GM18951 (cell line): ENCODE measurements at regions not wholly inside any gene's neighbourhood (a gene's known extent, or its start where the extent isn't known, plus 50 kb on each side); places are given as distances from the start of the nearest gene placed in this dataset.
"Not testable (repeated sequence)": the region's sequence is repeated elsewhere in the genome, so short reads cannot be mapped to it uniquely, and the experiment has no call there.

Experiments
- POLR2A ChIP-seq: IDR thresholded peaks from 4 replicates; pipeline ENCODE4 v1.6.1; 2011; ENCODE audit warnings: mild to moderate bottlenecking; ENCODE audit not compliant: insufficient read length, insufficient read depth; ENCODE audit errors: extremely low read depth
- in situ Hi-C: fragments of 300-500 bp; cut with MboI; formaldehyde crosslinking; loops from one replicate; pipeline ENCODE4 v1.12.0; 2022; ENCODE audit warnings: low sequenced_read_pairs, mixed read lengths, inconsistent platforms; ENCODE audit not compliant: unreplicated experiment

DNA sequence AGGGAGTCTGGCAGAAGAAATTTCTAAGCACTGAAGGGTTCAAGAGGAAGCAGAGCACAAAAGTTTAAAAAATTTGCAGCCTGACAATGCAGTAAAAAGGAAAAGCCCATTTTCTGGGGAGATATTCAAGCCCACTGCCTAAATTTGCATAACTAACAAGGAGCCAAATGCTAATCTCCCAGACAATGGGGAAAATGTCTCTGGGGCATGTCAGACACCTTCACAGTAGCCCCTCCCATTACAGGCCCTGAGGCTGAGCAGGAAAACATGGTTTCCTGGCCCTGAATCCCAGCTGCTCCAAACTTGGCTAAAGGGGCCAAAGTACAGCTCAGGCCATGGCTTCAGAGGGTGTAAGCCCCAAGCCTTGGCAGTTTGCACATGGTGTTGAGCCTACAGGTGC is 908.5 kb upstream of the MANEA start:
- in situ Hi-C loops = no loop called here
- TF ChIP-seq POLR2A = no peak

DNA sequence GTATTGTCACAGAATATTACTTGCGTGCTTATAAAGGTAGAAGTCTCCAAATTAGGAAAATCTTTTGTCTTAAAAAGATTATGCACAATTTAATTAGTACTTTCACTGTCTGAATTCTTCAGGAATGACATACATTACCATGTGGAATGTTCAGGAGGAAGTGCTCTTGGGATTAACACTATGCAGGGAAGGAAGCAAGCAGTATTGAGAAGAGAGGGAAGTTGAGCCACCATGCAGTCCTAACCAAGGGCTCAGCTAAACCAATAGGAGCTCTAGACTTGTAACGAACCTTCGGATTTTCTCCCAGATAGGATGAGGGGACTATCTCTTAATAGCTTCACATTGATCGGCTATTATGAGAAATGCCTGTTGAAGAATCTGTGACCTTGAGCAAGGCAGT is 918.4 kb upstream of the MANEA start:
- in situ Hi-C loops = no loop called here
- TF ChIP-seq POLR2A = no peak

DNA sequence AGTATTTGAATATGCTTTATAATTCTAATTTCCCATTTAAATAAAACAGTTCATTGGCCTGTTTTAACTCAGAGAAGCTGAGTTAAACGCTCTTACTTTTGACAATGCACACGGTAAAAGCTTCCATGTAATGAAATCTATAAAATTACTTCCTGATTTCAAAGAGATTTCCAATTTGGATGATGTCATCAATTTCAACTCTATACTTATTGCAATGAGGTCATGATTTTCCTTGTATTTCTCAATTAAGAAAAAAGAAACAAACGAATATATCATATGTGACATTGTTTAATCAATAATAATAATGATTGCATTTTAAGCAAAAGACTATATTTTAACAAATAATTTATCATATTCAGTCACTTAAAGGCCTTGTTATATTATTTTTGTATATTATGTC is 926.1 kb upstream of the MANEA start:
- in situ Hi-C loops = no loop called here
- no peak for TF ChIP-seq POLR2A

DNA sequence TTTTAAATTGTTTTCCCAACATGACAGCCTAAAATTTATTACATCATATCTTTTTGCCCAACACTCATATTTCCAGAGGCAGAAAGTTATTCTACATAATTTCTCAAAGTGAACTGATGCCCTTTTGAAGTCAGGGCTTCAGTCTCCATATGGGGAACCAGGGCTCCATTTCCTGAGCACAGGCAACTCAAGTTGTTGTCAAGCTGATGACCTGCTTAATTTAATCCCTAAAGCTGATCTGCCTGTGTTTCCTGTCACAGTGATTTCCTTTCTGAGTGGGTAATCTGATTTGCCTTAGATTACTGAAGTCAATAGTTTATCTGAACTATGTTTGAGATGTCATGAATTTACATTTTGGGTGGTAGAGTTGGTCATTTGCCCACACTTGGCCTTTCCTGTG is 932.1 kb upstream of the MANEA start:
- in situ Hi-C loops = no loop called here
- no peak for TF ChIP-seq POLR2A

DNA sequence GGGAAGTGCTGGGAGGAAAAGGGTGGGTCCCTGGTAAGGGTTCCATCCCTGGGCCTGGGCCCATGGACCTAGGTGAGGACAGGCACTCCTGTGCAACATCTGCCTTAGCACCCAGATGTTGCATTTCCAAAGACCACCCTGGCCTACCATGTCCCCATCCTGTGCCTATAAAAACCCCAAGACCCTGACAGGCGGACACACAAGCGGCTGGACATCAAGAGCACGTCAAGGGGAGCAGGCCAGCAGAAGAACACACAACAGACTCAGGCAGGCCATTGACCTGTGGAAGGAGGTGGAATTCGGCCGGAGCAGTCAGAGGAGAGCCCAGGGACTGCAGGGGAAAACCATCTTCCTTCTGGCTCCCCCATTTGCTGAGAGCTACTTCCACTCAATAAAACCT is 937.8 kb upstream of the MANEA start:
- no peak for TF ChIP-seq POLR2A
- in situ Hi-C loops = no loop called here

DNA sequence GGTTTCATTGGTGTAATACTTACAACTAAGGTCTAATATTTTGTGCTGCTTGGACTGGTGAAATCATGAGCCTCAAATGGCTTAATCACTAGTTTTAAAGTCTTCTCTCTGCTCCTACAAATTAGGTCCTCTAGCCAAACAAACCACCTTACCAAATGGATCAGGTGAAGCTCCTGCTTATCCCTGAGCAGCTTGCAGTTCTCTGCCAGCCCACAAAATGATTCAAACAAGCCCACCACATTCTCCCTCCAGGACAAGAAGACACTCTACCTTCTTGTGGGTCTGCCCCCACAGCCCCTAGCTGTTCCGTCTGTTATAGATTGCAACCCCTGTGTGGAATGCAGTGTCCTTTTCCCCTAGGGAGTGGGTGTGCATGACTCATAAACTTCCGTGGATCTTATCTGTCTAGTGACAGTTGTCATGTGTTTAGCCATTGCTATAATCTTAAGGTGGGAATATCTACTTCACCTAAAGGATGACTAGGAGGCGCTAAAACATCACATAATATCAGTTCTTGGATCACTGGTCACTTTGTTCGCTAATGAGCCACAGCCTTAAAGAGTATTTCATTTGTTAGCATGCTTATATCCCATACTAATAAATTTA is 940.5 kb upstream of the MANEA start:
- TF ChIP-seq POLR2A = no peak
- in situ Hi-C loops = no loop called here

DNA sequence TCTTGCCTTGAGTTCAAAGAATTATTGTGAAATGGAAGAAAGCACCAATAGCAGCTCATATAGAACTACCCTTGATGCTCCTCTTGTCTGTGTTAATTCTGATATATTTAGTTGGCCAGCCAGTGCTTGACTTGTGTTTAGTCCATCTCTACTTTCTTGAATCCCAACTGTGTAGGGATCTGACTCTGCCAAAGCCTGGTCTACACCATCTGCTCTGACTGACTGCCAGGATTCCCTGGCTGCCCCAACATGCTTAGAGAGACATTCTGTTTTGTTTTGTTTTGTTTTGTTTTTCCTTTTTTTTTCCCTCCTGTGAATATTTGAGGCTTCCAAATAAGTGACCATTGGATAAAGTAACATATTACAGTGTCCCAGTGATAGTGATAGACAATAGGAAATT is 953.7 kb upstream of the MANEA start:
- no peak for TF ChIP-seq POLR2A
- in situ Hi-C loops = no loop called here

DNA sequence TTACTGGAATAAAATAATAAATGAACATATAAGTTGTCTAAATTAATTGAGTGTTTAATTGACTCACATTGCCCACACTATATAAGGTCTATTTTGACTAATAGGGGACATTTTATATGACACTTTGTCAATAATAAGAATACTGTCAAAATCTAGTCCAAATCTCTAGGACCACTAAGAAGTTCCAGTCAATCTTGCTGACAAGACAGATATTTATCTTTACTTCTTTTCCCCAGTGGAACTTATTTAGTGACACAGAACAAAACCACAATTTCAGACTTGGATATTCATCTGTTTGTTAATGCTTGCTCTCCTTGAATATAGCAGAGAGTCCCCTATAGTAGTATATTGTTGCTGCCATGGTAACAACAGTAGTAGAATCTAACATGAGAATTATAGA is 954.6 kb upstream of the MANEA start:
- in situ Hi-C loops = no loop called here

DNA sequence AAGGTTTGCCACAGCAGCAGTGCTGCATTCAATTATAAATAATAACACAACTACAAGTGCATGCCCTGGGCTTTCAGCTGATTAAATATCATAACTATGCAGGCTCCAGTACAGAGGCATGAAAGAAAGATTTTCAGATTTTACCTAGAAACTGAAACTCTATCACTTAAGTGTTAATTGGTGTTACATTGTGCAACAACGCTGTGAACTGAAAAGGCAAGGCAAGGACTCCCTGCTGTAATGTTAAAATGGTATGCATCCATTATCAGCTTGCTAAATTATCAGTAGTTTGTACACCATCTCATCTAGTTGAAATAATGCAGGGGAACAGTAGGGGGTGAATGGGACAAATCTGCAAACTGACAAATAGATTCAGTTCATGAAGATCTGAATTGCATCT is 976.7 kb upstream of the MANEA start:
- TF ChIP-seq POLR2A = no peak
- in situ Hi-C loops = no loop called here

More for the DNA sequence above, 954.6 kb upstream of the MANEA start:
- no peak for TF ChIP-seq POLR2A

DNA sequence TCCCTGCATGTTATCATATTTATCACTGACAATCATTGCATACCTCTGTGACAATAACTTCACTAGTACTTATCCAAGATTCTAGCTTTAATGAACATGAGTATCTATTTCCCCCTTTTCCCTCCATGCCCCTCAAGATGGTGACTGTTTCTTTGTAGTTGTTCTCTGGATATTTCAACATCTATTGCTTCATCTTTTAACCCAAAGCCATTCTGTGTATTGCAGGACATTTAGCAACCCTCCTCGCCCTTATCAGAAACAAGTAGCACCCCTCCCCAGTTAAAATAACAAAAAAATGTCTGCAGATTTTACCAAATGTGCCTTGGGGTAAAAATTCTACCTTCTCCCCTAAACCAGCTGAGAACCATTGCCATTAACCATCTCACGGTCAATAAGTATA is 979.8 kb upstream of the MANEA start:
- no peak for TF ChIP-seq POLR2A

DNA sequence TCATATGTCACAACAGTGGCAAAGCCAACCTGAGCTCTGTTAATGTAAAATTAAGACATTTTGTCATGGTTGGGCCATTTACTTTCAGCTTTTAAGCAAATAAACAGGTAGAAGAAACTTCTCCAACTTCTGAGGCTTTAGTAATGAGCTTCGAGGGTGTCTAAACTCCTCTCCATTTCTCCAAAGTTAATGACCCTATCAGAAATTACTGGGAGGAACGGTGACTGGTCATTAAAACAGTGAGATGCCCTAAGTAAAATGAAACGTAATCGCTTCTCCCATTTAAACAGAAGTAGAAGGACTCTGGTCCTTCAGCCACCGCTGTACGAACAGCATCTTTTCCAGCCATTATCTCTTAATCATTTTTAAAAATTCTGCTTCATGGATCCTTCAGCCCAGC is 986.9 kb upstream of the MANEA start:
- in situ Hi-C loops = no loop called here
- no peak for TF ChIP-seq POLR2A

More for the DNA sequence above, 979.8 kb upstream of the MANEA start:
- in situ Hi-C loops = no loop called here

DNA sequence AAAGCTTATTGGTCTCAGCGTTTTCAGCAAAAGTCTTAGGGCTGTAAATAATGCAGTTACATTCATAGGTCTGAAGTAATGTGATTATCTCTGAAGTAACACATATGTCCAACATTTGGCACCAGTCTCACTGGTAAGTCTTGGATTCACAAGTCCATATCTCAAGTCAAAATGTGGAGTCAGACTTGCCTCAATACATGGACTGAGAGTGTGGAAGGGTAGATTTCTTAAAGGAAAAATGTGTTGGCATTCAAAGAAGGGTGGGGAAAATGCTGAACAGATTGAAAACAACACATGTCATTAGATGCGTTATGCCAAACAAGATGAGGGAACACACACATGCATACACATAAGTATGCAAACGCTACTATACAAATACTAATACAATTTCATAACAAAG is 989.0 kb upstream of the MANEA start:
- no peak for TF ChIP-seq POLR2A
- in situ Hi-C loops = no loop called here

DNA sequence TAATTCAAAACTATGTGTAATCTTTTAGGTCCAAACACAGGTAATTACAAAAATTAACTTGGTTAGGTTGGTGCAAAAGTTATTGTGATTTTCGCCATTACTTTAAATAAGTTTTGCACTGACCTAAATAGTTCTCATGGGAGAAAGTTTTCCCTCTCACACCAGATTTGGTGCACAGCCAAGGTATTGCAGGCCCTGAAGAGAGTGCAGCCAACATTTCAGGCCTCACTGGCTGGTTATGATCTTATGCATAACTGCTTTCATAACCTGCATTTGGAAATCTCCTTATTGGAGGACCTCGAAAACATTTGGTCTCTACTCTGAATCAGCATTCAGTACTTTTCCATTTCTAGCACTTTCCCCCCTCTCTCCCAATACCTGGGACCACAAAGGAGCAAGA is 993.1 kb upstream of the MANEA start:
- TF ChIP-seq POLR2A = no peak

DNA sequence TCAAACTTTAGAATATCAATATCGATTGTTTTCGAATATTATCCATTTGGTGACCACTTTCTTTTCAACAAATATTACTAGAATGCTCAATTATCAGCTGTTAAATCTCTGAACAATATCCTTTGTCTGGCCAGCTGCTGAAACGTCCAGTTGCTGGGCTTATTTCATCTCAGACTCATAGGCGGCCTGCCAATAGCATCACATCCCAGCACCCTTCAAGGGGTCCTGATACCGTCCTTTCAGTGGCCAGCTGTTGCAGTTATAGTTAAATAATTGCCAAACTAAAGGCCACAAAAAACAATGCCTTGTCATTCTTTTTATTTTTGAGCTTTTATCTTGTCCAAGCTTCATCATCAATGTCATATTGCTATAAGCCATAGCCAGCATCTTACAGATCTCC is 1006.8 kb upstream of the MANEA start:
- in situ Hi-C loops = no loop called here
- TF ChIP-seq POLR2A = no peak

More for the DNA sequence above, 993.1 kb upstream of the MANEA start:
- in situ Hi-C loops = no loop called here

DNA sequence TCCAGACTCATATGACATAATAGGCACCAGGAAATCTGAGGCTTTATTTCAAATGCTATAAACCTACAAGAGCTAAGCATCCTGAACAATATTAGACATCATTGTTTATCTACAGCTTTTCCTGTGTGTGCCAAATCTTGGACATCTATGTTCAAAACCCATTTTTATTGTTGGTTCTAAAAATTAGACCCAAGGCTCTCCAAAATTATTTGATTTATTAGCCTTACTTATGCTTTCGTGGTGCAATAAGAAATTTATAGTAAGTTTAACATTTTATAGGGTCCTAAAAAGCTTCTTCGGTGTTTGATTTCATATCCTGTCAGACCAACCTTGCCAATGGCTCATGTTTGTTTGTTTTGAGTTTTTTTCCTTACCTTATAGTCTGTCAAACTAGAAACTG is 1014.5 kb upstream of the MANEA start:
- in situ Hi-C loops = no loop called here
- TF ChIP-seq POLR2A = no peak

DNA sequence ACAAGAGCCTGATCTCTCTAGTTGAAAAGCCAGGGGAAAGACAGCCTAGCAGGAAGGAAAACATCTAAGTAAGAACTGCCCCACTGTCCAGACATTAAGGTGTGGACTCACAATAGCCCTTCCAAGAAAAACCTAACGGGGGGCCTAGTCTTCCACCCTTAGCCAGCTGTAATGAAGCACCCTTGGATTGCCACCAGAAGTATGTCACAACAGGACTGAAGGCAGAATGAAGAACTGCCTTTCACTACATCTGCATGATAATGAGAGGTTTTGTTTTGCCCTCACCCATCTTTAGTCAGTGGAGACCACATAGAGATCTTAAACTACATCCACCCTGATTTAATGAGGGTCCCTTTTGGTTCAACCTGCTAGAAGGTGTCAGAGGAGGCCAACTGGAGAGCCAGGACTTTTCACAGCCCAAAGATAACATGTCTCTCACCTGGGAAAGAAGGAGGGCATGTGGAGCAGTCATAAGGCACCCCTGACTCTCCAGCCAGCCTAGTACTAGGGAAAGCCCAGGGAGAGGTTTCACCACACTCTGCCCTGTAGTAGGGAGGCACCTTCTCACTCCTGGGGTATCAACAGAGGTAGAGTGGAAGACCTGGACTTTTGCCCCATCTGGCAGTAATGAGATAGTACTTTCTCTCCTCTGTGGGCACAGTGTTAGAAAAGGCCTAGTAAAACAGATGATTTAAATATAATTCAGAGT is 1017.4 kb upstream of the MANEA start:
- in situ Hi-C loops = no loop called here
- TF ChIP-seq POLR2A = no peak

DNA sequence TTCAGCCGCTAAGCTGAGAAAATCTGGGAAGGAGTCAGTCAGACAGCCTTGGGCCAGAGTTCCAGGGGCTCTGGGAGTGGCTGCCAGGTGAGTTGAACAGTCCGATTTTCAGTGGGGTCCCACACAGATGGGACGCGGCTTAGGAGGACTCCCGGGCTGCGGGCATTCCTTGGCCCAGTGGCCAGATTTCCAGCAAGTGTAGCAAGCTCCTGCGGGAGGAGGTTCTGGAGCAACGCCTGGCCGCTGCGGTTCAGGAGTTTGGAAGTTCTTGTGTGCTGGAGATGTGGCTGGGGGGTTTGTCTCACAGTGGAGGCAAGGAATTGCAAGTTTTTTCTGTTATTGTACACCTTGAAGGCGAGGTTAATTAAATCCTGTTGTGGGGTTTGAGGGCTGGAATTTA is 1020.1 kb upstream of the MANEA start:
- in situ Hi-C loops = not testable (repeated sequence)
